Transverse colon (tissue), 4 donors: ENCODE measurements at regions not wholly inside any gene's neighbourhood (a gene's known extent, or its start where the extent isn't known, plus 50 kb on each side); places are given as distances from the start of the nearest gene placed in this dataset.
"Not testable (repeated sequence)": the region's sequence is repeated elsewhere in the genome, so short reads cannot be mapped to it uniquely, and the experiment has no call there.

Experiments used
- DNase-seq: peaks from one replicate; pipeline ENCODE4 v3.0.0-alpha.2; 2019
- H3K27ac ChIP-seq, 4 donors: fragments of 200-600 bp; sonication (generic); 2 replicates each; pipeline ENCODE4 v1.5.1; 2016 to 2018; ENCODE audit warnings: inconsistent platforms in 4 of 4
- H3K27me3 ChIP-seq: fragments of 200-600 bp; sonication (generic); 2 replicates; pipeline ENCODE4 v1.5.1; 2017; ENCODE audit warnings: inconsistent platforms
- H3K36me3 ChIP-seq, 4 donors: fragments of 200-600 bp; sonication (generic); 2 replicates each; pipeline ENCODE4 v1.5.1; 2017 to 2019; ENCODE audit warnings: inconsistent platforms in 4 of 4
- H3K4me1 ChIP-seq, 4 donors: fragments of 200-600 bp; sonication (generic); 2 replicates each; pipeline ENCODE4 v1.5.1; 2017 to 2020; ENCODE audit warnings: inconsistent platforms in 4 of 4
- H3K4me3 ChIP-seq, 4 donors: fragments of 200-600 bp; sonication (generic); 1 replicate in 1 of 4; 2 replicates in 3 of 4; pipeline versions ENCODE4 v1.5.1 to v1.6.1; 2017 to 2019; ENCODE audit warnings: inconsistent platforms in 4 of 4
- H3K9me3 ChIP-seq, 2 donors: fragments of 200-600 bp; sonication (generic); 2 replicates each; pipeline ENCODE4 v1.5.1; 2017 to 2019; ENCODE audit warnings: inconsistent platforms in 2 of 2
- CTCF ChIP-seq, 5 experiments: fragments of 200-600 bp in 3 of 5; fragments of 450-650 bp in 2 of 5; sonication (generic) in 3 of 5; IDR thresholded peaks; 1 replicate in 2 of 5; 2 replicates in 3 of 5; pipeline ENCODE4 v1.5.1; 2016 to 2017; ENCODE audit warnings: antibody characterized with exemption in 5 of 5, inconsistent platforms in 3 of 5, mild to moderate bottlenecking in 2 of 5, moderate library complexity in 1 of 5
- EP300 ChIP-seq: sonication (generic); formaldehyde crosslinking; IDR thresholded peaks from one replicate; pipeline ENCODE4 v1.6.1; 2017; ENCODE audit warnings: antibody characterized with exemption, low read depth
- POLR2A ChIP-seq: fragments of 450-650 bp; IDR thresholded peaks from one replicate; pipeline ENCODE4 v1.6.1; 2016; ENCODE audit warnings: antibody characterized with exemption, mild to moderate bottlenecking, moderate library complexity
- POLR2AphosphoS5 ChIP-seq, 3 donors: sonication (generic); formaldehyde crosslinking; IDR thresholded peaks; one replicate each; pipeline ENCODE4 v1.6.1; 2016; ENCODE audit warnings: antibody characterized with exemption in 3 of 3
- WGBS, 2 donors: methylation state at CpG; one replicate each; pipeline ENCODE4 v1.1.5; 2018; ENCODE audit warnings: low coverage in 1 of 2; 5-methylcytosine and 5-hydroxymethylcytosine counted together
- in situ Hi-C, 4 donors: fragments of 200-750 bp; cut with MboI; loops; one replicate each; pipeline versions ENCODE4 v1.15.0 to v1.15.1; 2017; ENCODE audit warnings: low sequenced_read_pairs in 3 of 4, low pct_ligation_motif_present in 1 of 4, low pct_unique_long_range_greater_than_20kb in 1 of 4
- intact Hi-C: fragments of 100-400 bp; cut with DNase I; formaldehyde crosslinking; loops from one replicate; pipeline ENCODE4 v1.15.1; 2023; ENCODE audit warnings: low total_unique reads

DNA sequence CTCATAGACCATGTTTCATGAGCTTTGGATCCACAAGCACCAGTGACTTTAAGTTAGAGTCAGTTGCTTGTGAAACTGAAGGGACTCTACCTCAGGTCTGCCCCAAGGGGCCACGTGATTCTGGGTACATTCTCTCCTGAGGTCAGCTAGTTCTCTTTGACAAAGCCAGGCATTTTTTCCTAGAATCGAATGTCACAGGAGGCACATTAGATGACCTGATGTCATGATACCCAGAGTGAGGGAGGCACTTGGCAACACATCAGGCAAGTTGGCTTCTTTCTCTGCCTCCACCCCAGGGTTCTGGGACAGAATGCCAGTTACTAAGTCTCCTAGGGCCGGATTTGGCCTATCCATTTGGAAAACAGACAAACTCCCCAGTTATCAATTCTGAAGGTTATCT lies 93.0 kb downstream of the APIP start:
- TF ChIP-seq POLR2AphosphoS5 (IDR thresholded peaks at IDR 0.05) = no peak
- TF ChIP-seq EP300 = no peak
- TF ChIP-seq CTCF (IDR thresholded peaks at IDR 0.05) = no peak
- TF ChIP-seq POLR2A = no peak
- DNase-seq = no peak
- H3K27ac ChIP-seq = peak overlapping the region in 1 of 4 donors; percentile 90
- H3K4me3 ChIP-seq = no peak overlapping the region
- H3K36me3 ChIP-seq = no peaks in the 10 kb centered on the region
- H3K27me3 ChIP-seq = no peaks in the 10 kb centered on the region
- intact Hi-C loops = no loop called here
- H3K4me1 ChIP-seq = peaks cover 8 to 31% (median 15%) of the 10 kb centered on the region in 4 donors
- no peaks in the 10 kb centered on the region for H3K9me3 ChIP-seq
- in situ Hi-C loops = no loop called here
- WGBS, 2 donors = 68% methylated on average over 3 of the region's 3 CpGs; no CpG with 5 or more reads in 1 of the 2 donors

- TF ChIP-seq POLR2A = no peak
- TF ChIP-seq CTCF (IDR thresholded peaks at IDR 0.05) = no peak
- TF ChIP-seq EP300 = no peak
- no peak for TF ChIP-seq POLR2AphosphoS5 (IDR thresholded peaks at IDR 0.05)
- Histone ChIP-seq H3K4me3 (no peak overlapping the region), H3K27me3 (no peaks in the 10 kb centered on the region), H3K27ac (no peak overlapping the region), H3K36me3 (no peaks in the 10 kb centered on the region), H3K4me1 (peaks cover 2 to 17% (median 10%) of the 10 kb centered on the region in 4 donors), H3K9me3 (no peaks in the 10 kb centered on the region)
- 59 to 80% methylated on average over 5 to 6 of the region's 6 CpGs for WGBS, 2 donors
- intact Hi-C loops (no loop called here), in situ Hi-C loops (no loop called here)
- DNase-seq = no peak
These were observed 96.3 kb downstream of the APIP start for GRCh38 chr11:34819740-34820482.

GRCh38 chr11:34817812-34818211 lies 98.4 kb downstream of the APIP start:
- intact Hi-C loops, H3K4me3 ChIP-seq, H3K27me3 ChIP-seq, H3K36me3 ChIP-seq, H3K4me1 ChIP-seq, in situ Hi-C loops, DNase-seq, H3K27ac ChIP-seq, H3K9me3 ChIP-seq: not testable (repeated sequence)
- WGBS, 2 donors = 80 to 100% methylated on average over 1 to 3 of the region's 3 CpGs

GRCh38 chr11:34816698-34817213 lies 99.4 kb downstream of the APIP start:
- in situ Hi-C loops = no loop called here
- DNase-seq = no peak
- Histone ChIP-seq H3K27ac (no peak overlapping the region), H3K27me3 (no peaks in the 10 kb centered on the region), H3K9me3 (peaks cover 10 to 11% of the 10 kb centered on the region in 2 donors), H3K36me3 (no peaks in the 10 kb centered on the region), H3K4me3 (no peak overlapping the region), H3K4me1 (peaks cover 0 to 6% (median 3%) of the 10 kb centered on the region in 4 donors)
- 88 to 93% methylated on average over 4 of the region's 4 CpGs for WGBS, 2 donors
- TF ChIP-seq POLR2A (no peak), POLR2AphosphoS5 (IDR thresholded peaks at IDR 0.05) (no peak), EP300 (no peak), CTCF (IDR thresholded peaks at IDR 0.05) (no peak)
- intact Hi-C loops = no loop called here
